IgD-negative memory B cell (primary cell): ENCODE measurements at regions not wholly inside any gene's neighbourhood (a gene's known extent, or its start where the extent isn't known, plus 50 kb on each side); places are given as distances from the start of the nearest gene placed in this dataset.

ENCODE experiments used
- H3K27ac Mint-ChIP-seq, 3 donors: one replicate each; pipeline ENCODE4 v1.8.0; 2020 to 2022; ENCODE audit warnings: mild to moderate bottlenecking in 3 of 3, mixed read lengths in 3 of 3, moderate library complexity in 1 of 3
- H3K27me3 Mint-ChIP-seq: one replicate; pipeline ENCODE4 v1.8.0; 2021; ENCODE audit warnings: mixed read lengths
- H3K36me3 Mint-ChIP-seq: one replicate; pipeline ENCODE4 v1.8.0; 2020; ENCODE audit warnings: mild to moderate bottlenecking, mixed read lengths
- H3K4me1 Mint-ChIP-seq, 3 donors: one replicate each; pipeline ENCODE4 v1.8.0; 2020 to 2022; ENCODE audit warnings: mixed read lengths in 3 of 3, mild to moderate bottlenecking in 1 of 3
- H3K4me3 Mint-ChIP-seq, 4 donors: one replicate each; pipeline ENCODE4 v1.8.0; 2020 to 2022; ENCODE audit warnings: mild to moderate bottlenecking in 4 of 4, mixed read lengths in 4 of 4, moderate library complexity in 3 of 4
- H3K9me3 Mint-ChIP-seq, 3 donors: one replicate each; pipeline ENCODE4 v1.8.0; 2020 to 2021; ENCODE audit warnings: mixed read lengths in 3 of 3, mild to moderate bottlenecking in 1 of 3

DNA sequence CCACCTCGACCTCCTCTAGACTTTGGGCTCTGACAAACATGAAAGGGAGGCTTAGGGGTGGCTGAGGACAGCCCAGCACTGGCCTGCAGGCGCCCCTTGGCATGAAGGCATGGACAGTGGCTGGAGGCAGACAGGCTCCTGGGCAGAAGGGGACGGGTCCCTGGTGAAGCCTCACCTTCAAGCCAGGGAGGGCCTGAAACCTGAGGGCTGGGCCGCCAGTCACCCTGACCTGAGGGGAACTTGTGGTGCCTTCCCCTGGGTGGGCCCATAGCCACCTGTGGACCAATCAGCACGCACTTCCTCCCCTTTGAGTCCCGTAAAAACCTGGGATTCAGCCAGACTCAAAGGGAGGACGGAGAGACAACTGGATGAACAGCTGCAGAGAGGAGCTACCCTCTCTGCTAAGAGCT lies 90.4 kb upstream of the PUM3 start:
- peaks cover 0 to 1% (median 0%) of the 10 kb centered on the region in 3 donors for H3K9me3 Mint-ChIP-seq
- no peak overlapping the region for H3K4me3 Mint-ChIP-seq
- no peaks in the 10 kb centered on the region for H3K36me3 Mint-ChIP-seq
- no peak overlapping the region for H3K27ac Mint-ChIP-seq
- peaks cover 4% of the 10 kb centered on the region for H3K27me3 Mint-ChIP-seq
- H3K4me1 Mint-ChIP-seq, result no peaks in the 10 kb centered on the region

DNA sequence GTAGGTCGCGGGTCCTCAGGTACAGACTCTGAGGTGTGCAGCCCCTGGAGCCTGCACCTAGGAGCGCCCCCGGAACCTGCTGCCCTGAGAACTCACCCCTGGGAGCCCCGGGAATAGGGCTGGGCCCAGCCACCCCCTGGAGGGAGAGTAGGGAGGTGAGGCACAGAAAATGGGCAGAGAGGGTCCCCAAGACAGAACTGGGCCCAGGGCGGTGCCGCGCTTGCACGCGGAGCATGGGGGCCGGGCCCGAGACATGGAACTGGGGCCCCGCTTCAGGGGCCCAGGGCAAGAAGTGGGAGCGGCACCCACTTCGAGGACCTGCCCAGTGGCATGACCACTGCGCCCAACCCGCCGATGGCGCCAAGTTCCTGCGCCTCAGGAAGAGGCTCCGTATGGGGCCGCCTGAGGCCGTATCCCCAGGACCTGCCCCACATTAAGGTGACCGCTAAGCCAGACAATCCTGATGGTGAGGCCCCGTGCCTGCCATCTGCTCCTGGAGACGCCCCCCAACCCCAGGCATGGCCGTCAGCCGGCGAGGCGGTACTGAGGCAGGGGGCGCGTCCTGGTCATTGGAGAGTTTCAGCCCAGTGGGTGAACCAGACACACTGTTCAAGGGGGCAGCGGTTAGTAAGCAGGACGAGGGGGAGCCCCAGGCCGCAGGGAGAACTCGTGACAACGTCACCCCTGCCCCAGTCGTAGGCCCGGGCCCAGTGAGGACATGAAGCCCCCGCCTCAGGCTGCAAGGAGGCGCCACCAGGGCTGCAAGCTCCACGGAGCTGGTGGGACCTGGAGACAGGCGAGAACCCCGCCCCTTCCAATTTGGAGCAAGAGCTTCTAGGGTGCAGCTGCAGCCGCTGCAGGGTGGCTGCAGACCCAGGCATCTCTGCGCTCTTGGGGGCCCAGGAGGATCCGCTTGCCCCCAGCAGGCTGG lies 89.5 kb upstream of the PUM3 start:
- H3K36me3 Mint-ChIP-seq, result no peaks in the 10 kb centered on the region
- no peaks in the 10 kb centered on the region for H3K4me1 Mint-ChIP-seq
- no peak overlapping the region for H3K4me3 Mint-ChIP-seq
- peaks cover 0 to 1% (median 0%) of the 10 kb centered on the region in 3 donors for H3K9me3 Mint-ChIP-seq
- H3K27ac Mint-ChIP-seq, result no peak overlapping the region
- H3K27me3 Mint-ChIP-seq, result peaks cover 2% of the 10 kb centered on the region

- H3K4me1 Mint-ChIP-seq, result no peaks in the 10 kb centered on the region
- no peaks in the 10 kb centered on the region for H3K36me3 Mint-ChIP-seq
- peaks cover 0 to 5% (median 0%) of the 10 kb centered on the region in 3 donors for H3K9me3 Mint-ChIP-seq
- H3K4me3 Mint-ChIP-seq, result no peak overlapping the region
- H3K27me3 Mint-ChIP-seq, result no peaks in the 10 kb centered on the region
- H3K27ac Mint-ChIP-seq, result no peak overlapping the region
Measured at GRCh38 chr9:2928411-2928810, 84.5 kb upstream of the PUM3 start.

- Mint-ChIP-seq H3K36me3 (no peaks in the 10 kb centered on the region), H3K27ac (no peak overlapping the region), H3K9me3 (peaks cover 0 to 4% (median 0%) of the 10 kb centered on the region in 3 donors), H3K4me3 (no peak overlapping the region), H3K27me3 (no peaks in the 10 kb centered on the region), H3K4me1 (no peaks in the 10 kb centered on the region)
Measured at GRCh38 chr9:2925016-2925415, 81.1 kb upstream of the PUM3 start.

GRCh38 chr9:2924380-2924768 lies 80.5 kb upstream of the PUM3 start:
- H3K4me1 Mint-ChIP-seq, result no peaks in the 10 kb centered on the region
- H3K27ac Mint-ChIP-seq, result no peak overlapping the region
- H3K9me3 Mint-ChIP-seq, result peaks cover 0 to 4% (median 0%) of the 10 kb centered on the region in 3 donors
- H3K27me3 Mint-ChIP-seq, result peaks cover 1% of the 10 kb centered on the region
- H3K4me3 Mint-ChIP-seq, result no peak overlapping the region
- no peaks in the 10 kb centered on the region for H3K36me3 Mint-ChIP-seq

DNA sequence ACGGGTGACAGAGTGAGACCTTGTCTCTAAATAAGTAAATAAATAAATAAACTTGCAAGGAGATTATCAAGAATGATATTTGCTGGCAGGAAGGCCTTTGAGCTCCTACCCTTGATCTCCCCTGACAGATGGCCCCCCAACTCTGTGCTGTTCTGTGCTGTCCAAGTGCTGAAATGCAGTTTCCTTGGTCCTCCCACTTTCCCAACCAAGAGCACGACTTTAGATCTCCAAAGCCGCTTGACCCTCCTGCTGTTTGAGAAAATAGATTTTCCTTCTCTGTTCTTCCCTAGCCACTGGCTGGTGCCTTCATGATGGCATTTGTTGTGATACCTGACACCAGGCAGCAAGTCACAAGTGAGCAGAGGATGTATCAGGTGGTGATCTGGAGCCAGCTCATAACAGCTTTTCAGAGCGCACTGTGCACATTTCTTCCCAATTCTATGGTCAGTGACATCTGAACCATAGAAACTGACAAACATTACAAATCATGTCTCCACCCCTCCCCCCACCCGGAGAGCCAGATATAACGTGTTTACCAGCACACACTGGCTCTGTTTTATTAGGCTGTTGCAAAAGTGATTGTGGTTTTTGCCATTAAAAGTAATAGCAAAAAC lies 80.0 kb upstream of the PUM3 start:
- H3K27me3 Mint-ChIP-seq, result peaks cover 2% of the 10 kb centered on the region
- H3K9me3 Mint-ChIP-seq, result peaks cover 0 to 4% (median 0%) of the 10 kb centered on the region in 3 donors
- no peak overlapping the region for H3K27ac Mint-ChIP-seq
- H3K36me3 Mint-ChIP-seq, result no peaks in the 10 kb centered on the region
- H3K4me1 Mint-ChIP-seq, result no peaks in the 10 kb centered on the region
- H3K4me3 Mint-ChIP-seq, result no peak overlapping the region

GRCh38 chr9:2919347-2919746 lies 75.5 kb upstream of the PUM3 start:
- no peaks in the 10 kb centered on the region for H3K36me3 Mint-ChIP-seq
- peaks cover 2% of the 10 kb centered on the region for H3K27me3 Mint-ChIP-seq
- no peaks in the 10 kb centered on the region for H3K4me1 Mint-ChIP-seq
- no peaks in the 10 kb centered on the region for H3K9me3 Mint-ChIP-seq
- peak overlapping the region in 1 of 3 donors; percentile 54 for H3K27ac Mint-ChIP-seq
- no peak overlapping the region for H3K4me3 Mint-ChIP-seq

- H3K36me3 Mint-ChIP-seq, result no peaks in the 10 kb centered on the region
- peaks cover 0 to 5% (median 0%) of the 10 kb centered on the region in 3 donors for H3K9me3 Mint-ChIP-seq
- H3K27me3 Mint-ChIP-seq, result peaks cover 3% of the 10 kb centered on the region
- H3K4me3 Mint-ChIP-seq, result no peak overlapping the region
- no peaks in the 10 kb centered on the region for H3K4me1 Mint-ChIP-seq
- peak overlapping the region in 1 of 3 donors; percentile 22 for H3K27ac Mint-ChIP-seq
Measured at GRCh38 chr9:2916382-2916985, 72.6 kb upstream of the PUM3 start.

- Mint-ChIP-seq H3K27ac (no peak overlapping the region), H3K4me1 (no peaks in the 10 kb centered on the region), H3K9me3 (peaks cover 0 to 5% (median 0%) of the 10 kb centered on the region in 3 donors), H3K27me3 (peaks cover 1% of the 10 kb centered on the region), H3K4me3 (no peak overlapping the region), H3K36me3 (no peaks in the 10 kb centered on the region)
Measured at GRCh38 chr9:2913026-2913425, 69.1 kb upstream of the PUM3 start.

DNA sequence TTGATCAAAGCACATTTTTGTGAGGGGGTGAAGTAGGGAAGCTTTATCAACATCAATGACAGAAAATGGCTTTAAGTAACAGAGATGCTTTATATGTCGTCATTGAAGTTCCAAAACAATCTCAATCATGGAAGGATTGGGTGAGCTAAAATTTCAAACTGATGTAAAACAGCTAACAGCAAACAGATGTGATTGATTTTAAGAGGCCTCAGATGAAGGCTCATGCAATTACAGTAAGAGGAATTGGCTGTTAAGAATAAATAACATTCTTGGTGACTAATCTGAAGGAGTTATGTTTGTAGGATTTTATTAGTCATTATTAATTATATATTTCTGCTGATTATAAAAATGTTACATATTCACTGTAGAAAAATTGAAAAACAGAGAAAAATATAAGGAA lies 63.5 kb upstream of the PUM3 start:
- Mint-ChIP-seq H3K36me3 (no peaks in the 10 kb centered on the region), H3K4me3 (no peak overlapping the region), H3K27me3 (peaks cover 5% of the 10 kb centered on the region), H3K4me1 (no peaks in the 10 kb centered on the region), H3K9me3 (no peaks in the 10 kb centered on the region), H3K27ac (no peak overlapping the region)

GRCh38 chr9:2904242-2904930 lies 60.5 kb upstream of the PUM3 start:
- H3K4me3 Mint-ChIP-seq, result no peak overlapping the region
- H3K27ac Mint-ChIP-seq, result peak overlapping the region in 1 of 3 donors; percentile 54
- no peaks in the 10 kb centered on the region for H3K36me3 Mint-ChIP-seq
- no peaks in the 10 kb centered on the region for H3K4me1 Mint-ChIP-seq
- peaks cover 0 to 5% (median 4%) of the 10 kb centered on the region in 3 donors for H3K9me3 Mint-ChIP-seq
- peaks cover 5% of the 10 kb centered on the region for H3K27me3 Mint-ChIP-seq
